HG02763 (cell line): ENCODE measurements at regions not wholly inside any gene's neighbourhood (a gene's known extent, or its start where the extent isn't known, plus 50 kb on each side); places are given as distances from the start of the nearest gene placed in this dataset.

ENCODE experiments used
- ATAC-seq: cut with Tn5 transposase; IDR thresholded peaks from one replicate; pipeline ENCODE4 v1.9.1; 2021; ENCODE audit warnings: mild to moderate bottlenecking, moderate library complexity; ENCODE audit not compliant: unreplicated experiment

GRCh38 chr12:77323788-77324415, 258.5 kb upstream of the E2F7 start:
- no peak for ATAC-seq

- no peak for ATAC-seq
Measured at GRCh38 chr12:77319166-77319565, 253.8 kb upstream of the E2F7 start.

- no peak for ATAC-seq
Measured at GRCh38 chr12:77315407-77315806, 250.0 kb upstream of the E2F7 start.

- no peak for ATAC-seq
Measured at GRCh38 chr12:77314378-77315052, 249.1 kb upstream of the E2F7 start.

- ATAC-seq: no peak
Measured at GRCh38 chr12:77308056-77308455, 242.7 kb upstream of the E2F7 start.

- no peak for ATAC-seq
Measured at GRCh38 chr12:77300811-77301210, 235.4 kb upstream of the E2F7 start.

GRCh38 chr12:77299910-77300669, 234.7 kb upstream of the E2F7 start:
- no peak for ATAC-seq

GRCh38 chr12:77299001-77299400, 233.6 kb upstream of the E2F7 start:
- ATAC-seq: no peak

- ATAC-seq: no peak
Measured at GRCh38 chr12:77294016-77294415, 228.6 kb upstream of the E2F7 start.

GRCh38 chr12:77274926-77275325, 209.6 kb upstream of the E2F7 start:
- ATAC-seq: no peak

GRCh38 chr12:77273898-77274297, 208.5 kb upstream of the E2F7 start:
- no peak for ATAC-seq

- ATAC-seq: no peak
Measured at GRCh38 chr12:77256956-77257355, 191.6 kb upstream of the E2F7 start.

- ATAC-seq: no peak
Measured at GRCh38 chr12:77253321-77253720, 188.0 kb upstream of the E2F7 start.

GRCh38 chr12:77251799-77252198, 186.4 kb upstream of the E2F7 start:
- no peak for ATAC-seq

- no peak for ATAC-seq
Measured at GRCh38 chr12:77249892-77250291, 184.5 kb upstream of the E2F7 start.

- ATAC-seq: no peak
Measured at GRCh38 chr12:77248036-77248435, 182.7 kb upstream of the E2F7 start.

- no peak for ATAC-seq
Measured at GRCh38 chr12:77247542-77247941, 182.2 kb upstream of the E2F7 start.

GRCh38 chr12:77243345-77243744, 178.0 kb upstream of the E2F7 start:
- ATAC-seq: no peak

- ATAC-seq: no peak
Measured at GRCh38 chr12:77239617-77240016, 174.2 kb upstream of the E2F7 start.

GRCh38 chr12:77238335-77238734, 173.0 kb upstream of the E2F7 start:
- ATAC-seq: no peak

- ATAC-seq: no peak
Measured at GRCh38 chr12:77237896-77238295, 172.5 kb upstream of the E2F7 start.

- no peak for ATAC-seq
Measured at GRCh38 chr12:77236066-77236465, 170.7 kb upstream of the E2F7 start.
